WTC11 (cell line): ENCODE measurements at regions not wholly inside any gene's neighbourhood (a gene's known extent, or its start where the extent isn't known, plus 50 kb on each side); places are given as distances from the start of the nearest gene placed in this dataset.

Source experiments
- ATAC-seq: fragments of 200-7000 bp; cut with Tn5 transposase; 2 replicates; pipeline ENCODE4 v1.10.0; 2021; ENCODE audit warnings: mild to moderate bottlenecking, moderate library complexity
- CTCF ChIA-PET: fragments of 300-600 bp; sonication (Branson Sonifier 250); formaldehyde crosslinking; loops from one replicate; lab custom pipeline; 2021; ENCODE audit warnings: antibody characterized with exemption; lab: Charles Lee
- POLR2A ChIA-PET: fragments of 350-600 bp; sonication (Branson Sonifier 250); formaldehyde crosslinking; loops from one replicate; lab custom pipeline; 2021; ENCODE audit warnings: antibody characterized with exemption; lab: Charles Lee
- DNase-seq: peaks from one replicate; pipeline ENCODE4 v3.0.0; 2021; ENCODE audit warnings: low spot score
- H3K27ac Mint-ChIP-seq: 2 replicates; pipeline ENCODE4 v1.8.0; 2021; ENCODE audit warnings: mixed read lengths
- H3K27me3 Mint-ChIP-seq: 2 replicates; pipeline ENCODE4 v1.8.0; 2021; ENCODE audit warnings: low read depth, mild to moderate bottlenecking, moderate library complexity, mixed read lengths
- H3K36me3 Mint-ChIP-seq: 2 replicates; pipeline ENCODE4 v1.8.0; 2021; ENCODE audit warnings: mixed read lengths
- H3K4me1 Mint-ChIP-seq: 2 replicates; pipeline ENCODE4 v1.8.0; 2022; ENCODE audit warnings: mixed read lengths
- H3K4me3 Mint-ChIP-seq: 2 replicates; pipeline ENCODE4 v1.8.0; 2021; ENCODE audit warnings: mild to moderate bottlenecking, moderate library complexity, mixed read lengths
- H3K9me3 Mint-ChIP-seq: 2 replicates; pipeline ENCODE4 v1.8.0; 2021; ENCODE audit warnings: mixed read lengths
- CREB1 ChIP-seq: sonication (generic); formaldehyde crosslinking; IDR thresholded peaks from 2 replicates; pipeline ENCODE4 v1.8.0; 2023; ENCODE audit warnings: mild to moderate bottlenecking, missing genetic modification reagents
- FOXJ3 ChIP-seq: sonication (generic); formaldehyde crosslinking; IDR thresholded peaks from 2 replicates; pipeline ENCODE4 v1.9.0; 2021; ENCODE audit warnings: missing genetic modification reagents, mild to moderate bottlenecking, borderline replicate concordance
- GABPB1 ChIP-seq: sonication (generic); formaldehyde crosslinking; IDR thresholded peaks from 2 replicates; pipeline ENCODE4 v1.8.1; 2023; ENCODE audit warnings: mild to moderate bottlenecking, missing genetic modification reagents
- GRHL2 ChIP-seq: fragments of 250-450 bp; sonication (Bioruptor Pico); IDR thresholded peaks from 2 replicates; pipeline ENCODE4 v1.8.0; 2022; ENCODE audit warnings: mild to moderate bottlenecking, moderate library complexity; ENCODE audit not compliant: insufficient replicate concordance, severe bottlenecking
- GTF2I ChIP-seq: fragments of 250-450 bp; sonication (Bioruptor Pico); conservative IDR thresholded peaks from 2 replicates; pipeline ENCODE4 v1.4.0; 2021; ENCODE audit warnings: mild to moderate bottlenecking
- JUN ChIP-seq: sonication (generic); formaldehyde crosslinking; IDR thresholded peaks from 2 replicates; pipeline ENCODE4 v1.8.0; 2023; ENCODE audit warnings: mild to moderate bottlenecking, missing genetic modification reagents
- NFATC4 ChIP-seq: fragments of 250-450 bp; sonication (Bioruptor Pico); IDR thresholded peaks from 2 replicates; pipeline ENCODE4 v1.9.0; 2021; ENCODE audit warnings: mild to moderate bottlenecking
- NR1H2 ChIP-seq: sonication (generic); formaldehyde crosslinking; IDR thresholded peaks from 2 replicates; pipeline ENCODE4 v1.9.0; 2021; ENCODE audit warnings: mild to moderate bottlenecking, moderate library complexity, missing genetic modification reagents
- SP1 ChIP-seq: sonication (generic); formaldehyde crosslinking; conservative IDR thresholded peaks from 2 replicates; pipeline ENCODE4 v1.8.1; 2022; ENCODE audit warnings: missing genetic modification reagents
- ZBTB21 ChIP-seq: sonication (generic); formaldehyde crosslinking; IDR thresholded peaks from 2 replicates; pipeline ENCODE4 v1.8.1; 2023; ENCODE audit warnings: mild to moderate bottlenecking, missing genetic modification reagents, borderline replicate concordance
- ZNF138 ChIP-seq: sonication (generic); formaldehyde crosslinking; conservative IDR thresholded peaks from 2 replicates; pipeline ENCODE4 v1.8.1; 2022; ENCODE audit warnings: mild to moderate bottlenecking, moderate library complexity, missing genetic modification reagents
- ZNF219 ChIP-seq: sonication (generic); formaldehyde crosslinking; IDR thresholded peaks from 2 replicates; pipeline ENCODE4 v1.8.0; 2023; ENCODE audit warnings: missing genetic modification reagents, mild to moderate bottlenecking, borderline replicate concordance
- ZNF423 ChIP-seq: fragments of 250-450 bp; sonication (Bioruptor Pico); IDR thresholded peaks from 2 replicates; pipeline ENCODE4 v2.1.2; 2022; ENCODE audit warnings: mild to moderate bottlenecking, moderate library complexity
- TF ChIP-seq, protein P1 (sequence below): fragments of 250-450 bp; sonication (Bioruptor Pico); IDR thresholded peaks from 2 replicates; pipeline ENCODE4 v1.9.0; 2021; ENCODE audit warnings: mild to moderate bottlenecking, borderline replicate concordance
- TF ChIP-seq, protein P2 (sequence below): sonication (generic); formaldehyde crosslinking; IDR thresholded peaks from 2 replicates; pipeline ENCODE4 v1.8.0; 2023; ENCODE audit warnings: mild to moderate bottlenecking, missing genetic modification reagents
- TF ChIP-seq, protein P3 (sequence below): sonication (generic); formaldehyde crosslinking; IDR thresholded peaks from 2 replicates; pipeline ENCODE4 v1.8.1; 2022; ENCODE audit warnings: missing genetic modification reagents, borderline replicate concordance
- TF ChIP-seq, protein P4 (sequence below): sonication (generic); formaldehyde crosslinking; IDR thresholded peaks from 2 replicates; pipeline ENCODE4 v1.8.1; 2023; ENCODE audit warnings: mild to moderate bottlenecking, missing genetic modification reagents
- TF ChIP-seq, protein P5 (sequence below): sonication (generic); formaldehyde crosslinking; IDR thresholded peaks from 2 replicates; pipeline ENCODE4 v1.8.0; 2023; ENCODE audit warnings: missing genetic modification reagents

DNA sequence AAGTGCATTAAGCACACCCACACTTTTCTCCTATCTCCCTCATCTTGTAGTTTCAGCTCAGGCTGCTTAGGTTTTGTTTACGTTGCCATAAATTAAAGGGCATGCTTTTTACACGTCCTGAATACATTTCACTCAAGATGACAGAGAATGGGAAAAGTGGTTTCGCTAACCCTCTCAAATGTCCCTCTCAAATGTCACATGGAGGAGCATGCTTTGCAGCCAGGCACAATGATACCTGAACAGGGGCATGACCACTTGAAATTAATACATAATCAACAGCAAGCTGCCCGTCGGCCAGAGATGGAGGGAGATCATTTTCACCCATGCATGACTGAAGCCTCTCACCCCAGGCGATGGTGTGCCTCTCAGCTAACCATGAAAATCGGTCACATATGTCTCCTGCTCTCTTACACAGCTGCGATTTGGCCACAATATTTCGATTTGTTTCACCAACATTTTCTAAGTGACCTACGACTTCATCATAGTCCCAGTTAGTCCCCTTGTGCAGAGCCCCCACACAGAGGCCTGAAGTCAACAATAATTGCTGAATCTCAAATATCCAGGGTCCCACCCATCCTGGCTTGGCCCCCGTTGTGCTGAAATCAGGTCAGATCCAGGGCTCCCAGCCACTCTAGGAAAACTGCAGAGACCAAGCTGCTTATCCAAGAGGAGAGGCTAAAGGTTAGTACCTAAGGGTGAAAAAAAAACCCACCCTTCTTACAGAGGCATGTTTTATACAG is 373.9 kb upstream of the NFE2L3 start (continued):
- TF ChIP-seq, protein P1, sequence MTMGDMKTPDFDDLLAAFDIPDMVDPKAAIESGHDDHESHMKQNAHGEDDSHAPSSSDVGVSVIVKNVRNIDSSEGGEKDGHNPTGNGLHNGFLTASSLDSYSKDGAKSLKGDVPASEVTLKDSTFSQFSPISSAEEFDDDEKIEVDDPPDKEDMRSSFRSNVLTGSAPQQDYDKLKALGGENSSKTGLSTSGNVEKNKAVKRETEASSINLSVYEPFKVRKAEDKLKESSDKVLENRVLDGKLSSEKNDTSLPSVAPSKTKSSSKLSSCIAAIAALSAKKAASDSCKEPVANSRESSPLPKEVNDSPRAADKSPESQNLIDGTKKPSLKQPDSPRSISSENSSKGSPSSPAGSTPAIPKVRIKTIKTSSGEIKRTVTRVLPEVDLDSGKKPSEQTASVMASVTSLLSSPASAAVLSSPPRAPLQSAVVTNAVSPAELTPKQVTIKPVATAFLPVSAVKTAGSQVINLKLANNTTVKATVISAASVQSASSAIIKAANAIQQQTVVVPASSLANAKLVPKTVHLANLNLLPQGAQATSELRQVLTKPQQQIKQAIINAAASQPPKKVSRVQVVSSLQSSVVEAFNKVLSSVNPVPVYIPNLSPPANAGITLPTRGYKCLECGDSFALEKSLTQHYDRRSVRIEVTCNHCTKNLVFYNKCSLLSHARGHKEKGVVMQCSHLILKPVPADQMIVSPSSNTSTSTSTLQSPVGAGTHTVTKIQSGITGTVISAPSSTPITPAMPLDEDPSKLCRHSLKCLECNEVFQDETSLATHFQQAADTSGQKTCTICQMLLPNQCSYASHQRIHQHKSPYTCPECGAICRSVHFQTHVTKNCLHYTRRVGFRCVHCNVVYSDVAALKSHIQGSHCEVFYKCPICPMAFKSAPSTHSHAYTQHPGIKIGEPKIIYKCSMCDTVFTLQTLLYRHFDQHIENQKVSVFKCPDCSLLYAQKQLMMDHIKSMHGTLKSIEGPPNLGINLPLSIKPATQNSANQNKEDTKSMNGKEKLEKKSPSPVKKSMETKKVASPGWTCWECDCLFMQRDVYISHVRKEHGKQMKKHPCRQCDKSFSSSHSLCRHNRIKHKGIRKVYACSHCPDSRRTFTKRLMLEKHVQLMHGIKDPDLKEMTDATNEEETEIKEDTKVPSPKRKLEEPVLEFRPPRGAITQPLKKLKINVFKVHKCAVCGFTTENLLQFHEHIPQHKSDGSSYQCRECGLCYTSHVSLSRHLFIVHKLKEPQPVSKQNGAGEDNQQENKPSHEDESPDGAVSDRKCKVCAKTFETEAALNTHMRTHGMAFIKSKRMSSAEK (CRISPR knock-in tag), result no peak

DNA sequence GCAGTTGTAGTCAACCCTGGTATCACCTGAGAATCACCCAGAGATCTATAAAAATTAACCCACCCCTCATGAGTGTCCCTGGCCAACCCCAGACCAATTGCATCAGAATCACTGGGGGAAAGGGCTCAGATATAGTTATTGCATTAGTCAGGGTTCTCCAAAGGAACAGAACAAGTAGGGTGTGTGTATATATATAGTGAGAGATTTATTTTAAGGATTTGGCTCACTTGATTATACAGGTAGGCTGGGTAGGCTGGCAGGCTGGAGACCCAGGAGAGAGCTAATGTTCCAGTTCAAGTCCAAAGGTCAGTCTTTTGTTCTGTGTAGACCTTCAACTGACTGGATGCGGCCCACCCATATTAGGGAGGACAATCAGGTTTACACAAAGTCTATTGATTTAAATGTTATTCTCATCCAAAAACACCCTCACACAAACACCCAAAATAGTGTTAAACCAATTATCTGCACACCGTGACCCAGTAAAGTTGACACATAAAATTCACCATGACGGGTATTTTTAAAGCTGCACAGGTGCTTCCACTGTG is 372.9 kb upstream of the NFE2L3 start:
- Mint-ChIP-seq H3K9me3 (peaks cover 8% of the 10 kb centered on the region; the same call in 1 of the 2 replicates), H3K4me3 (no peak overlapping the region), H3K27ac (no peak overlapping the region), H3K27me3 (no peaks in the 10 kb centered on the region), H3K36me3 (no peaks in the 10 kb centered on the region), H3K4me1 (peaks cover 8% of the 10 kb centered on the region)
- DNase-seq (no peak), ATAC-seq (no peak)
- ChIA-PET POLR2A (no interaction called here), CTCF (no interaction called here)
- TF ChIP-seq NR1H2 (no peak), ZNF219 (CRISPR knock-in tag) (no peak)

DNA sequence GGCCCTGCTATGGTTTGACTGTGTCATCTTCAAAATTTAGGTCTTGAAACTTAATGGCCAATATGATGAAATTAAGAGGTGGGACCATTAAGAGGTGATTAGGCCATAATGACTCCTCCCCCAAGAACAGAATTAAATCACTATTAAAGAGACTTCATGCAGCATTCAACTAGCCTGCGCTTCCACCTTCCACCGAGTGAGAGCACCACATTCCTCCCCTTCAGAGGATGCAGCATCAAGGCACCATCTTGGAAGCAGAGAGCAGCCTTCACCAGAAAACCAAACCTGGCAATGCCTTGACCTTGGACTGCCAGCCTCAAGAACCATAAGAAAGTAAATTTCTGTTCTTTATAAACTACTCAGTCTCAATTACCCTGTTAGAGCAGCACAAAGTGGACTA is 371.1 kb upstream of the NFE2L3 start:
- no peak for ATAC-seq
- Mint-ChIP-seq H3K27ac (no peak overlapping the region), H3K36me3 (no peaks in the 10 kb centered on the region), H3K4me3 (no peak overlapping the region)
- POLR2A ChIA-PET, result no interaction called here
- TF ChIP-seq GRHL2 (CRISPR knock-in tag), result no peak
- TF ChIP-seq, all 79 proteins: peak for 0
- CTCF ChIA-PET, result interaction anchor here (1.5 kb wide), 1 partner anchor 58 kb away, joined by 4 read pairs; no protein-coding TSS in a partner anchor
- no peak for DNase-seq
- H3K4me1 Mint-ChIP-seq, result peaks cover 7% of the 10 kb centered on the region
- no peaks in the 10 kb centered on the region for H3K27me3 Mint-ChIP-seq
- peaks cover 13% of the 10 kb centered on the region for H3K9me3 Mint-ChIP-seq

DNA sequence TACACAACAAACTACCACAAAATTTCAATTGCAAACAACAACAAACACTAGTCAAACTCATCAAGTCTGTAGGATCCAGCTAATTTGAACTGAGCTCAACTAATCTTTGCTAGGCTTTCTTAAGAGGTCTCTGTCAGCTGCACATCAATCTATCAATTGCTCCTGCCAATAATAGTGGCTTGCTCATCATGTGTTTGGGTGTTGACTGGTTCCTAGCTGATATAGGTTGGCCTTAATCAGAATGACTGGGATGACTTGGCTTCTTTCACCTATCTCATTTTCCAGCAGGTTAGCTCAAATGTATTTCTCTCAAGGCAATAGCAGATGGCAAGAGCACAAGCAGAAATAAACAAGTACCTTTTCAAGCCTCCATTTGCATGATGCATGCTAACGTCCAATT is 370.3 kb upstream of the NFE2L3 start:
- Mint-ChIP-seq H3K4me3 (no peak overlapping the region), H3K4me1 (0 out of 2 replicates have a peak, but pooled peaks cover 5% of the 10 kb centered on the region), H3K9me3 (peaks cover 13% of the 10 kb centered on the region), H3K36me3 (no peaks in the 10 kb centered on the region), H3K27me3 (no peaks in the 10 kb centered on the region), H3K27ac (no peak overlapping the region)
- ATAC-seq (no peak), DNase-seq (no peak)
- CTCF ChIA-PET, result interaction anchor here (1.1 to 1.5 kb wide), 2 partner anchors 57 to 73 kb away, joined by 3 to 4 read pairs; no protein-coding TSS in a partner anchor
- POLR2A ChIA-PET, result no interaction called here
- TF ChIP-seq SP1 (CRISPR knock-in tag) (no peak), CREB1 (CRISPR knock-in tag) (no peak), GABPB1 (CRISPR knock-in tag) (no peak), JUN (CRISPR knock-in tag) (no peak), GTF2I (CRISPR knock-in tag) (no peak), ZBTB21 (CRISPR knock-in tag) (no peak), NFATC4 (CRISPR knock-in tag) (no peak), FOXJ3 (no peak), ZNF138 (no peak), ZNF423 (CRISPR knock-in tag) (no peak)
- TF ChIP-seq, protein P2, sequence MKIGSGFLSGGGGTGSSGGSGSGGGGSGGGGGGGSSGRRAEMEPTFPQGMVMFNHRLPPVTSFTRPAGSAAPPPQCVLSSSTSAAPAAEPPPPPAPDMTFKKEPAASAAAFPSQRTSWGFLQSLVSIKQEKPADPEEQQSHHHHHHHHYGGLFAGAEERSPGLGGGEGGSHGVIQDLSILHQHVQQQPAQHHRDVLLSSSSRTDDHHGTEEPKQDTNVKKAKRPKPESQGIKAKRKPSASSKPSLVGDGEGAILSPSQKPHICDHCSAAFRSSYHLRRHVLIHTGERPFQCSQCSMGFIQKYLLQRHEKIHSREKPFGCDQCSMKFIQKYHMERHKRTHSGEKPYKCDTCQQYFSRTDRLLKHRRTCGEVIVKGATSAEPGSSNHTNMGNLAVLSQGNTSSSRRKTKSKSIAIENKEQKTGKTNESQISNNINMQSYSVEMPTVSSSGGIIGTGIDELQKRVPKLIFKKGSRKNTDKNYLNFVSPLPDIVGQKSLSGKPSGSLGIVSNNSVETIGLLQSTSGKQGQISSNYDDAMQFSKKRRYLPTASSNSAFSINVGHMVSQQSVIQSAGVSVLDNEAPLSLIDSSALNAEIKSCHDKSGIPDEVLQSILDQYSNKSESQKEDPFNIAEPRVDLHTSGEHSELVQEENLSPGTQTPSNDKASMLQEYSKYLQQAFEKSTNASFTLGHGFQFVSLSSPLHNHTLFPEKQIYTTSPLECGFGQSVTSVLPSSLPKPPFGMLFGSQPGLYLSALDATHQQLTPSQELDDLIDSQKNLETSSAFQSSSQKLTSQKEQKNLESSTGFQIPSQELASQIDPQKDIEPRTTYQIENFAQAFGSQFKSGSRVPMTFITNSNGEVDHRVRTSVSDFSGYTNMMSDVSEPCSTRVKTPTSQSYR (CRISPR knock-in tag), result no peak
- TF ChIP-seq, protein P3, sequence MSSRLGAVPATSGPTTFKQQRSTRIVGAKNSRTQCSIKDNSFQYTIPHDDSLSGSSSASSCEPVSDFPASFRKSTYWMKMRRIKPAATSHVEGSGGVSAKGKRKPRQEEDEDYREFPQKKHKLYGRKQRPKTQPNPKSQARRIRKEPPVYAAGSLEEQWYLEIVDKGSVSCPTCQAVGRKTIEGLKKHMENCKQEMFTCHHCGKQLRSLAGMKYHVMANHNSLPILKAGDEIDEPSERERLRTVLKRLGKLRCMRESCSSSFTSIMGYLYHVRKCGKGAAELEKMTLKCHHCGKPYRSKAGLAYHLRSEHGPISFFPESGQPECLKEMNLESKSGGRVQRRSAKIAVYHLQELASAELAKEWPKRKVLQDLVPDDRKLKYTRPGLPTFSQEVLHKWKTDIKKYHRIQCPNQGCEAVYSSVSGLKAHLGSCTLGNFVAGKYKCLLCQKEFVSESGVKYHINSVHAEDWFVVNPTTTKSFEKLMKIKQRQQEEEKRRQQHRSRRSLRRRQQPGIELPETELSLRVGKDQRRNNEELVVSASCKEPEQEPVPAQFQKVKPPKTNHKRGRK (CRISPR knock-in tag), result no peak
- TF ChIP-seq, protein P4, sequence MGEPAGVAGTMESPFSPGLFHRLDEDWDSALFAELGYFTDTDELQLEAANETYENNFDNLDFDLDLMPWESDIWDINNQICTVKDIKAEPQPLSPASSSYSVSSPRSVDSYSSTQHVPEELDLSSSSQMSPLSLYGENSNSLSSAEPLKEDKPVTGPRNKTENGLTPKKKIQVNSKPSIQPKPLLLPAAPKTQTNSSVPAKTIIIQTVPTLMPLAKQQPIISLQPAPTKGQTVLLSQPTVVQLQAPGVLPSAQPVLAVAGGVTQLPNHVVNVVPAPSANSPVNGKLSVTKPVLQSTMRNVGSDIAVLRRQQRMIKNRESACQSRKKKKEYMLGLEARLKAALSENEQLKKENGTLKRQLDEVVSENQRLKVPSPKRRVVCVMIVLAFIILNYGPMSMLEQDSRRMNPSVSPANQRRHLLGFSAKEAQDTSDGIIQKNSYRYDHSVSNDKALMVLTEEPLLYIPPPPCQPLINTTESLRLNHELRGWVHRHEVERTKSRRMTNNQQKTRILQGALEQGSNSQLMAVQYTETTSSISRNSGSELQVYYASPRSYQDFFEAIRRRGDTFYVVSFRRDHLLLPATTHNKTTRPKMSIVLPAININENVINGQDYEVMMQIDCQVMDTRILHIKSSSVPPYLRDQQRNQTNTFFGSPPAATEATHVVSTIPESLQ, result no peak
- TF ChIP-seq, protein P5, sequence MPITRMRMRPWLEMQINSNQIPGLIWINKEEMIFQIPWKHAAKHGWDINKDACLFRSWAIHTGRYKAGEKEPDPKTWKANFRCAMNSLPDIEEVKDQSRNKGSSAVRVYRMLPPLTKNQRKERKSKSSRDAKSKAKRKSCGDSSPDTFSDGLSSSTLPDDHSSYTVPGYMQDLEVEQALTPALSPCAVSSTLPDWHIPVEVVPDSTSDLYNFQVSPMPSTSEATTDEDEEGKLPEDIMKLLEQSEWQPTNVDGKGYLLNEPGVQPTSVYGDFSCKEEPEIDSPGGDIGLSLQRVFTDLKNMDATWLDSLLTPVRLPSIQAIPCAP (CRISPR knock-in tag), result no peak
